ENCODE measurements at regions not wholly inside any gene's neighbourhood (a gene's known extent, or its start where the extent isn't known, plus 50 kb on each side); places are given as distances from the start of the nearest gene placed in this dataset.

DNA sequence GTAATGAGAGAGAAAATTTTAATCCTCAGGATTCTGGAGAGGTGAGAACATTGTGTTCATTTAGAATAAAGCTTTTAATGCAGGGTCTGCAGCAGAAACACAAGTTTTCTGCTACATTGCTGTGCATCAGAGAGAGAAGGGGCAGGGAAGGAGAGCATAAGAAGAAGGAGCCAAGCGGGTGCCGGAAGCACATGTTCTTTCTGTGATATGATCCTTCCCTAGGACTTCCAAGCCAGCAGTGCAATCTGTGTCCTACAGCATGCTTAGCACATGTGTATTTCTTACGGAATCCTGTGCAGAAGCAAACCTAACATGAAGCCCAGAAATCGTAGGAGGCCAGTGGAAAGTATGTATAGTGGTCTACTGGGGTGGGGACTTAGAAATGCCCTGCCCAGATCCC lies 458.3 kb upstream of the BRINP1 start:
- ATAC-seq: no peak
- DNase-seq: no peak

DNA sequence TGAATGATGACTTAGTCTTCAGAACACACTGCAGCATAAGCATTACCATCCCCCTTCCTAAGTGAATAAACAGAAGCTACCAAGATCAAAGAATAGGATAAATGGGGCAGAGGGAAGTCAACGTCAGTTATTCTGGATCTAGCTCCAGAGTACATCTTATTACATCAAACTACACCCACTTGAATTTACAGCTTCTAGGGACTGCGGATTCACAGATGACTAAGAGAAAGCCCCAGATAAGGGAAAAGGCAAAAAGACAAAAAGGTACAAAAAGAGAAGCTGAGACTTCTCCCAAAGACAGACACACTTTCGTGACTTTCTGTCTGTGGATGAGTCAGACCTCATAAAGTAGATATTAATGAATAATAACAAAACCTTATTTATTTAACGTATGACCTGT lies 457.9 kb upstream of the BRINP1 start:
- ATAC-seq (no peak), DNase-seq (no peak)

DNA sequence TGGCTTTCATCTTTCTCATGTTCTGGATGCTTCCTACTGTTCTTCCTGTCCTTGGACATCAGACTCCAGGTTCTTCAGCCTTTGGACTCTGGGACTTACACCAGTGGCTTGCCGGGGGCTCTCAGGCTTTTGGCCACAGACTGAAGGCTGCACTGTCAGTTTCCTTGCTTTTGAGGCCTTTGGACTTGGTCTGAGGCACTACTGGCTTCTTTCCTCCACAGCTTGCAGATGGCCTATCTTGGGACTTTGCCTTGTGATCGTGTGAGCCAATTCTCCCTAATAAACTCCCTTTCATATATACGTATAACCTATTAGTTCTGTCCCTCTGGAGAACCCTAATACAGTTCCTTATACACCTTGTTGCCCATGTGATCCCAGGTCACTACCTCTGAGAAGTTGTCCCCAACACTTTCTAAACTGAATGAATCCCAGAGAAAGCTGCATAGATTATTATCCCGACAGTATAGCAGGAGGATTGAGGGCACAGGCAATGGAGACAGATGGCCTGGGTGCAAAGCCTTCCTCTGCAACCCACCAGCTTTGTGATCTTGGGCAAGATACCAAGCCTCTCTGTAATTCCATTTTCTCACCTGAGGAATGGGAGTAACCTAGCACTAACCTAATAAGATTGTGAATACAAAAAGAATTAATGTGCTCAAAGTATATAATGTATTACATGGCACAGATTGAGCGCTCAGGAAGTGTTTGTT lies 449.6 kb upstream of the BRINP1 start:
- DNase-seq (no peak), ATAC-seq (no peak)

DNA sequence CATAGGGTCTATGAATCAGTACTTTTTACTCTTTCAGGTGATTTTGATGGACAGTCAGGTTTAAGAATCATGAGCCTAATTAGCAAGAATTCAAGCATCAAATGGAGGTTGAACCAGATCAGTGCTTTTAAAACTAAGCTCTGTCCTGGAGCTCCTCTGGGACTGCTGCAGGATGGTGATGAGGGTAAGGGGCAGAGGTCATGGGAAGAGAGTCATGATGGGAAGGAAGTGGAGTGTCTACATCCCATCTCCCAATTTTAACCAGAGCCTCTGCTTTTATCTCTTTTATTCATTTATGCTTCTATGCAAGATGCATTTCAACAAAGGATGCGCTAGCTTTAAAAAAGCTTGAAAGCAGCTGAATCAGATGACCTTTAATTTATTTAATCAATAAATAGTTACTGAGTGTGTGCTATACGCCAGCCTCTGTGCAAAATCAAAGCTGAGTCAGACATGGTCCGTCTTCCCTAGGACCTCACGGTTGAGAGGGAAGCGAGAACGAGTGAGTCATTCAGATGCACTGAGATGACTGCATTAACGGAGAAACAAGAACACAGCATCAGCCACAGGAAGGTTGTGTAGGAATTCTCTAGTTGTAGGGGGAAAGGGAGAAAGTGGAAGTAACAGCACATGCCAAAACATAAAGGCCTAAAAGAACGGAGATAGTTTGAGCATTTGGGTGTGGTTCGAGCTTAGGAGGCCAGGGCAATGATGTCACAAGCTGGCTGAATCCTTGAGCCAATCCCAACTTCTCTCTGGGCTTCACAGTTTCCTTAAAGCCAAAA lies 441.6 kb upstream of the BRINP1 start:
- ATAC-seq: no peak

DNA sequence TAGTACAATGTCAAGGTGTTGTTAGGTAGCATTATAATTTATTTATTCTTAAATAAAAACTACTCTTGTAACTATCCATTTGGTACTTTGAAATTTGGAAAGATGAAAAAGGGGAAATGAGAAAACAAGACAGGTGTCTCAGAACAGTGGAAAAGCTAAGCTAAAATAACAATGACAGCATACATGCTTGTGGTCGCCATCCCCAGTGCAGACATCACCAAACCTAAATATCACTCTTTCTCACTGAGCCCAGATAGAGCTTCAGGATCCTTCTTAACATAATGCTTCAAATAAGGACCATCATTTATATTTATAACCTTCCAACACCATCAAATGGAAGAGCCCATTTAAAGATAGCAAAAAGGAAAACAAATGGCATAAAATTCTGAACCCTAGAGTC lies 434.4 kb upstream of the BRINP1 start:
- DNase-seq (no peak), ATAC-seq (no peak)

More for the DNA sequence above, 441.6 kb upstream of the BRINP1 start:
- no peak for DNase-seq

DNA sequence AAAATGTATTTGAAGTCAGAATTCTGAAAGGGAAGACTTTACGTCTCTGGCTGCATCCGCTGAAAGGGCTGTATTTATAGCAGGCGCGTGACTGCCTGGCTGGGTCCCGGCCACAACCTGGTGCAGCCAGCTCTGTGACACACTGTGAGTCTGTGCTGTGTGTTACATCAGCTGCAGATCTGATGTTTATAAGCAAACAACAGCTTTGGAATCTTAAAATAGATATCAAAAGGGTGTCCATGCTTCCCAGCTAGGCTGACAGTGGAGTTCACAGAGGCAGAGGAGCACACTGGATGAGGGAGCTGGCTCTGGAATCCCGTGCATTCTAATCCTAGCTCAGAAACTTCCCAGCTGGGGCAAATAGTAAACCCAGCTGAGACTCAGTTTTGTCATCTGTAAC lies 433.4 kb upstream of the BRINP1 start:
- DNase-seq (no peak), ATAC-seq (no peak)

DNA sequence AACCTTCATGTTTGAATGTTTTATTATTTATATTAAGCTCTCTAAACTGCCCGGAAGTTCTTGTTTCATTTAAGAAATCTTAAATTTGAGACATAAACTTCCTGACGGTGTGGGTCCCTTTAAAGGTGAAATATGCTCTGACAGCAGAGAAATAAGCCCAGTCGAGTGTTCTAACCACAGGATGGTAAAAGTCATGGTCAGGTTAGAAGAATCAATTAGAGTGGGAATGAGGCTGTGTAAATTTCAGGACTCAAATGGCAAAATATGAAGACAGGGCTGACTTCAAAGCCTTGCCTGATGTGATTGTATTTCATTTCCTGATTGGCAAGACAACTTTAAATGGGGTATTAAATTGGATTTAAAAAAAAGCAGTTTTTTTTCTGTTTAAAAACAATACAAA lies 432.9 kb upstream of the BRINP1 start:
- no peak for DNase-seq
- no peak for ATAC-seq

DNA sequence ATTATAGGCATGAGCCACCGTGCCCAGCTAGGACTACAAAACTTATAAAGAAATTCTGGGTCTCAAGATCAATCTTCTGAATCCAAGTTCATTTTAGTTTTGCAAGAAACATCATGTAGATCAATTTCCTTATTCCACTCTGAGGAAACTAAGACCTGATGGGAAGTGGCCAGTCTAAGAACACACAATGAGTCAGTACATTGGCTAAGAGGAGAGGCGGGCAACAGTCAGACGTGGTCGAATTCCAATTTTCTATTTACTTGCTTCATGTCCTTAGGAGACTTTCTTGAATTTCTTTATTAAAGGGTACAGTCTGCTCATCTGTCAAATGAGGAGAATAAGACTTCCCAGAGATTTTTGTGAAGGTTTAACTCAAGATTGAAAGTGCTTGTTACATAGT lies 432.1 kb upstream of the BRINP1 start:
- ATAC-seq: no peak
- no peak for DNase-seq

DNA sequence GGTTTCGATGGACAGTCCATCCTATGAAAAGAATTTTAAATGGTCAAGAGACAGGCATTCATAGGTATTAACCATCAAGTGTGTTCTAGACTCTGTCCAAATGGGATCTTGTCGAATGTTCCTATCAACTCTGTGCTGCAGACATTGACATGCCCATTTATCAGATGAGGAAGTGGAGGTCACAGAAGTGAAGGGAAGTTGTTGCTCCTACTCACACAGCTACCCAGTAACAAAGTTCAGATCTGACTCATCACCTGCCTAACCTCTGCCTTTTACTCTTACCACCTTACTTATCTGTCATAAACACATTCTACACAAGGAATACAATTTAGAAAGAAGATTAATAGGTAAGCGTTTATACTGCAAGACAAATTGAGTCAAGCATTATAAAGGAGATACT lies 426.2 kb upstream of the BRINP1 start:
- ATAC-seq (no peak), DNase-seq (no peak)

DNA sequence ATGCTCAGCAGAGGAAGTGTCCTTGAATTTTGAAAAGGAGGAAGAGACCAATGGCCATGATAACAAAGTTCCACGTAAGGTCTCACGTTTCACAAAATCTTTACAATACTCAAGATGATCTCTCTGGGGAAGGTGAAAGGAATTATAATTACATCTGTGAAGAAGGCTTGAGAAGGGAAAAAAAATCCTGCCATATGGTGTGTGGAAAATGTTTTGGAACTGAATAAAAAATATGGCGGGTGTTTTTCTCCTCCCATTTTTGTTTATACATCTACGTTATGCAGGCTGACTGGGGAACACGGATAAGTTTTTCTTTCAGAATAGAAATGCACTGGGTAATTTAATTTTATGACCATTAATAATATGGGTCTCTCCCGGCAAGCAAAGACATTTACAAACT lies 425.6 kb upstream of the BRINP1 start:
- DNase-seq: no peak

DNA sequence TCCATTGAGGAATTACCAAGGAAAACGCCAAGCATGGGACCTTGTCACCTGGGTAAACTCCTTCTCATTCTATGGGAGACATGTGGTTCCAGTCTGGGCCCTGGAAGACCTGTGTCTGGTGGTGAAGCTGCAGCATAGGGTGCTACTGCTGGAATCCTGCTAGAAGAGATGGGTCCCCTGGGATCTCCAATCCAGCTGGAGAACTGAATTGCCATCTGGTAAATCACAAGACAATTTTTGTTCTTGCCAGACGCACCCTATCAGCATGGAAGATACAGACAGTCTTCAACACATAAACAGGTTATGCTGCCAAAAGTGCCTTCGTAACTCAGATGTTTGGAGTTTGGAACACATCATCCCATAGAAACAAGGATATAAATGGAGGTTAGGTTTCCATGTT lies 424.0 kb upstream of the BRINP1 start:
- ATAC-seq: no peak
- DNase-seq: no peak

More for the DNA sequence above, 425.6 kb upstream of the BRINP1 start:
- no peak for ATAC-seq

DNA sequence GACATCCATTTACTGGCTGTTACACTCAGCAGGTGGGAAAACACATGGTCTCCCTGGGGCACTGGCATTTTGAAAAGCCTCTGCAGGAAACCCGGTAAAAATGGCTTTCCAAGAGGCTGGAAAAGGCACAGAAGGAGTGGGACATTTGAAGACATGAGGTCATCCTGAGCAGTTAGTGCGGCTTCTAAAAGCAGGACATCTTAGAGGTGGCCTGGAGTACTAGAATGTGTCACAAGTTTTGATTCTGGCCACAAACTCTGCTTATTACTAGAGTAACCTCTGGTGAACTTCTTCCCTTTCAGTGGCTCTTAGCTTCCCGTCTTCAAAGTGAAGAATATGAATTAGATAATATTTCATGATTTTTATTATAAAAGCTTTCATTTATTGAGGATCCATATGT lies 423.0 kb upstream of the BRINP1 start:
- DNase-seq (no peak), ATAC-seq (no peak)

DNA sequence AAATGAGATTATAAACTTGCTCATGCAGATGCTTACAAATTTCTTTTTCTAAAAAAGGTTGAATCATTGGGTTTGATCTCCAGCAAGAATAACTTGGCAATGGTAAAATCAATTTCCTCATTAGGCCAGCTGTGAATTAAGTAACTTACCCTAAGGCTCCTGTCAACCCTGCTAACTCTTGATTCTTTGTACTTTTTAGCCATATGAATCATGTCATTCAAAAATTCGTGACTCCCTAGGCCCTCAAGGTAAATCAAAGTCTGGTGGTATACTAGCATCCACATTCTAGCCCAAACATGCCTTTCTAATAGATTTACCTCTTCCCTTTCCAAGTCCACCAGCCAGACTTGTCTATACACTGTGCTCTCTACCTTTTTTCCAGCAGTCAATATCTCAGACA lies 420.8 kb upstream of the BRINP1 start:
- ATAC-seq (no peak), DNase-seq (no peak)

DNA sequence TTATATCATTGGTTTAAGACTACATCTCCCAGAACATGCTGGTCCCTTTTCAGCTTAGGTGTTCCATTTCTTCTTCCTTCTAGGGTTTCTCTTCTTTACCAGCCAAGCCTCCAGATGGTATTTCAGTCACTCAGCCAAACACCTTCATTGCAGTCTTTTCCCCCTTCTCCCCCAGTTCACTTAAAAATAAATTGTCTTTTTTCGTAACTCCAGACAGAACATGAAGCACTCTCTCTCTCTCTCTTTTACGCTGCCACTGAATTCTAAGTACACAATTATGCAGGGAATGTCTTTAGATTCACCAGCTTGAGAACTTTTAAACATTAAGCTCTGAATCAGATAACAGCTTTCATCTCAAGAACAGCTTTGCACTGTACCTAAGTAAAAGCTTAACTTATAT lies 419.7 kb upstream of the BRINP1 start:
- DNase-seq (no peak), ATAC-seq (no peak)

DNA sequence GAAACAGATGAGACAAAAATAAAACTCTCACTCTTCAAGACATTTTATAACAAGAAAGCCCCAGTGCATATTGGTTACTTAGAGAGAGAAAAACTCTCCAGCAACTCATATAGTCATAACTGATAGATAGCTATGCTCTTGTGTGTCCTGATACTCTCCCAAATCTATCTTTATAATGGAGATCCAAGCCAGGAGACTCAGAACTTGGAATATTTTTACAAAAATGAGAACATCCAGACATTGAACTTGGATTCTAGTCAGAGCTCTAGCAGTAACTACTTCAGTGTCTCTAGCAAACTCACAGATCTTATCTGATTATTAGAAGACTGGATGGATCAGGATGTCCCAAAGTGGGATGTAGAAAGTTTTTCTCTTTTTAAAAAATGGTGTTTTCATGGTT lies 412.7 kb upstream of the BRINP1 start:
- DNase-seq (no peak), ATAC-seq (no peak)

DNA sequence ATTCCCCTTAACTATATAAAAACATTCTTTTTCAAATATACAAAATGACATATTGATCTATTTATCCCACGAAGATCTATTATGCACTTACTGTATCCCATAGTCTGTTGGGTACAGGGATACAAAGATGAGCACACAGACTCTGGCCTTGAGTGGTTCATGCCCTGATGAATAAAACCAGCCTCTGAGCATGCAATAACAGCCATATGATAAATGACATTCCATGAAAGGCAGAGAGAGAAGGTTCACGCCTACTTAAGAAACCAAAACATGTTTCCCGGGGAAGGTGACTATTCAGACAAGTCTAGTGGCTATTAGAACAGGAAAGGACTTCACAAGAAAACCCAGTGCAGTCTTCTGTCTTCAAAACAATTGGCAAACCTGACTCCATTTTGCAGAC lies 406.2 kb upstream of the BRINP1 start:
- DNase-seq: no peak
- no peak for ATAC-seq

DNA sequence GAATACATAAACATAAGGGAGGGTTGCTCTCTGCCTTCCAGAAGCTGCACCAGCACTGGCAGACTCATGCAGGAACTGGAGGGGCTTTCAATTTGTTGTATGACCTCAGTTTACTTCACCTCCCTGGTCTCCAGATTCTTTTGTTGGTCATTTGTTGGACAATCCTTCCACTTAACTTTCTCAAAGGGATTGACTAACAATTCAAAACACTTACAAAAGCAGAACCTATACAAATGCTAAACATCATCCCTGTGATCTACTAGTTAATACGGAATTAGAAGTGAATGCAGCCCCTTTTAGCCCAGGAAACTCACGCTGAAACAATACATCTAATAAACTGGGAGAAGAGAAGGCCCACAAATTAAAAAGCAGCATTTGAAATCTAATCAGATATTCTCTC lies 404.6 kb upstream of the BRINP1 start:
- DNase-seq: no peak
- no peak for ATAC-seq

DNA sequence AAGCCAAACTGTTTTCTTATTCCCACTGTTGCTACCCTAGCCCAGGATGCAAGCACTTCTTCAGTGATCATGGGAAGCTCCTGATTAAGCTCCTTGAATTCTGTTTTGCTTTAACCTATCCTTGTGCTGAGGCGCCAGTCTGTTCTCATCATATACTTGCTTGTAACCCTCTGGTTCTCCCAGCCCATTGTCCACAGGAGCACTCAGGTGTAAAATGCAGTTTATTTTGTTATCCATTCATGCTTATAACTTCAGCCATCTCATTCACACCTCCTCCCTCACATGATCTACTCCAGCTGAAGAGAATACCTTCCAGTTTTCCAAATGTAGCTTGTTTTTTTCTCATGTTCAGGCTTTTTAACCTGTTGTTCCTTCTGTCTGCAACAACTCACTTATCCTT lies 402.1 kb upstream of the BRINP1 start:
- ATAC-seq (no peak), DNase-seq (no peak)

DNA sequence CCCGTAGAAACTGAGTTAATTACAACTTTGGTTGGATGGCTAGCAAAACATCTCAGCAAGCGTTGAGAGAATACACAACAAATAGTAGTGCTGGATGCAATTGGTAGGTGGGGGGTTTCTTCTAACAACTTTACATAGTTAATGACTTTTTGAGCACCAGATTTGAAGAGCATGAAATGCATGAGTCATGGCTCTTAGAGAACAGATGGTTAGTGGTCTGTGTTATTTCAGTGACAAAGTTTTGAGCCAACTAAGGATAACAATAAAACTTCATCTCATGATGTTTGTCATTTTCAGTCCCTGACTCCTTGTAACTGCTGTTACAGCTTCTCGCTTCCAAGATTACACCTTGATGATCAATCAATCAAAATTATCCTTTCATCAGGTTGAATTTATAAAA lies 399.0 kb upstream of the BRINP1 start:
- DNase-seq (no peak), ATAC-seq (no peak)

DNA sequence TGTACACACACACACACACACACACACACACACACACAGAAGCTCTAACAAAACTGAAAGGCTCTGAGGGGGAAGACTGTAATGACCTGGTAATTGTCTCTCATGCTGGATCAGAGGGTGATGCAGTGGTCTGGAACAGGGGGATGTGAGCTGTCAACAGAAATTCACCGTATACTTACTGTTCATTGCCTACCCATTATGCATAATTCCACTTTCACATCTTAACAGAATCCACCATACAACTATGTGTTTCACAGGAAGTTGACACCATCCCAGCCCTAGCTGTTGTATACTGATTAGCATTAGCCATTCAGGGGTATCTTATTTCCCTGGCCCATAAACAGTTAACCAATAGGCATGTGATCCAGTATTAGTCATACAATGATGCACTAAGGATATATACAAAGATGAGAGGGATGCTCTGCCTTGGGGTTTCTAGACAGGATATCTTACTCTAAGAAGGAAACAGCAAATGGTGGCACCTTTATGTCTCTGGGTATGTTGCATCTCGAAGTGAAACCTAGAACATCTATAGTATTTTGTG lies 396.5 kb upstream of the BRINP1 start:
- no peak for DNase-seq
- no peak for ATAC-seq

DNA sequence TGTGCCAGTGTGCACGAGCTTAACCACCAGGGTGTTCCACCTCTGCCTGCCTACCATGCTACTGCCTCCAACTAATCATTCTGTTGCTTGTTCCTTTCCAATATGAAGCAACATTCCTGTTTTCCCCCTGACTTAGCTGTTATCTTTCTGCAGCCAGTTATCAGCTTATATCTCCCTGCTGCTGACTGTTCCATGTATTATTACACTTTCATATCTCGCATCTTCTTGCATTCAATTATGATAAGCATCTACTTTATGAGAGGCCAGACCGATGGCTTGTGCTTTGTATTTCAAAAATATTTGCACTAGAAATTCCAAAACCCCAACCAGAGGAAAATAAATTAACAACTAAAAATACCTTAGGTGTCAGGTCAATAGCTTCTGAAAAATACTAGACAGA lies 394.0 kb upstream of the BRINP1 start:
- no peak for ATAC-seq
- DNase-seq: no peak

DNA sequence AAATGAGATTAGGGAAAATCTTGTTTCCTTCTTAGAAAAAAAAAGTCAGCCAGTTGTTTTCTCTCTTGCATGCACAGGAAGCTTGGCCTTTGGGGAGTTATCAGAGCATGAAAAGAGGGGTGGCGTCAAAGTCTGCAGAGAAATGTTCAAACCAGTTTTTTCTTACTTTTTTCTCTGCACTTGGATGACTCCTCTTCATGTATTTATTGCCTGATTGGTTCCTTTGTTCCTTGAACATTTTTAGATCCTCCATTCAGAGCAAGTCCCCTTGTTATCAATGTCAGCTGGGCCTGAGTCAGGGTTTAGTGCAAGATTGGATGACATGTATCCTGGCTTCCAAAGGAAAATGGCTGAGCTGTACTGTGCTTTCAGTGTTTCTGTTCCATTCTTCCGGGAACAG lies 392.6 kb upstream of the BRINP1 start:
- no peak for DNase-seq
- ATAC-seq: no peak

DNA sequence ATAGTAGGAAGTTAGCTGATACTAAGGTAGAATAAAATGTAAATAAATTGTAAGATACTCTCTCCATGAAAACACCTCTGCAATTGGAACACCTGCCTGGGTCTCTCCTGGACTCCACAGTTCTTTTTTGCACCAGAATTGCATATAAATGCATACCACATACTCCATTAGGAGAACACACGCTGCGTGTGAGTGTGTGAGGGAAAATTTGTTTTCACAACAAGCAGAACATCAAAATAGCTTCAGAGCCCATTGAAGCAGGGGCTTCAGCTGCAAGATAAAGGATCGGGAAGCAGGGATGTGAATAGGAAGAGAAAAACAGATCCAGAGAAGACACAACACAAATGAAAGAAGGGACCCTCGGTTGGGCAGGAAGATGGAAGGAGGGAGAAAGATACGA lies 389.8 kb upstream of the BRINP1 start:
- no peak for DNase-seq
- no peak for ATAC-seq

DNA sequence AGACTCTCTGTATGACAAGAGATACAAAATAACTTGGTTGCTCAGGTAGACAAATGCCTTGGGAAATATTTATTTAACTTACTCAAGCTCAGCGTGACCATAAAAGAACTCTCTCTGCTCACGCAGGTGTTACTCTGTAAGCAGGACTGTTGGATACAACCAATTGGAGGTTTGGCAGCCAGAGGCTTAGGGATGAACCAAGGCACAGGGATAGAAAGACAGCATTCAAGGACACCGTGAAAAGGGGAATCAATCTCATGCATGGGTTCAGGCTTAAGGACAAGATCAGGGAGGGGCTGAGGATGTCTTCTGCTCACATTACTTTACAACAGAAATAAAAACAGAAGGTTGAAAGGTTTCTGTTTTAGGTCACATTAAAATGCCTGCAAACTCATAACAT lies 389.0 kb upstream of the BRINP1 start:
- no peak for ATAC-seq
- no peak for DNase-seq

Data from stimulated activated naive CD8-positive, alpha-beta T cell treated with anti-CD3 and anti-CD28 coated beads, Interleukin-15, Interleukin-2, amounts not matched to agents 100 U/mL and 50 U/mL, for 24 hours (primary cell).